NCI-H2196 (cell line): ENCODE measurements at regions not wholly inside any gene's neighbourhood (a gene's known extent, or its start where the extent isn't known, plus 50 kb on each side); places are given as distances from the start of the nearest gene placed in this dataset.
"Not testable (repeated sequence)": the region's sequence is repeated elsewhere in the genome, so short reads cannot be mapped to it uniquely, and the experiment has no call there.

Experiments used
- DNase-seq: peaks from one replicate; lab custom pipeline; 2025; ENCODE audit not compliant: unreplicated experiment; lab: John Stamatoyannopoulos, UW

- DNase-seq: not testable (repeated sequence)
Measured at GRCh38 chr5:166926806-166927475, 1364.5 kb upstream of the WWC1 start.

- DNase-seq: no peak
Measured at GRCh38 chr5:166936351-166936750, 1355.1 kb upstream of the WWC1 start.

- DNase-seq: no peak
Measured at GRCh38 chr5:166938071-166938470, 1353.4 kb upstream of the WWC1 start.

- DNase-seq: no peak
Measured at GRCh38 chr5:166942948-166943347, 1348.5 kb upstream of the WWC1 start.

- DNase-seq: no peak
Measured at GRCh38 chr5:166947045-166947444, 1344.4 kb upstream of the WWC1 start.

GRCh38 chr5:166948679-166949078 is 1342.8 kb upstream of the WWC1 start:
- no peak for DNase-seq

GRCh38 chr5:166952048-166952447 is 1339.4 kb upstream of the WWC1 start:
- DNase-seq: no peak

- no peak for DNase-seq
Measured at GRCh38 chr5:166957782-166958181, 1333.7 kb upstream of the WWC1 start.

- no peak for DNase-seq
Measured at GRCh38 chr5:166959766-166960165, 1331.7 kb upstream of the WWC1 start.

GRCh38 chr5:166961028-166961427 is 1330.4 kb upstream of the WWC1 start:
- no peak for DNase-seq

- DNase-seq: no peak
Measured at GRCh38 chr5:166961913-166962312, 1329.5 kb upstream of the WWC1 start.

- no peak for DNase-seq
Measured at GRCh38 chr5:166962461-166962860, 1329.0 kb upstream of the WWC1 start.

- no peak for DNase-seq
Measured at GRCh38 chr5:166963596-166963995, 1327.8 kb upstream of the WWC1 start.

GRCh38 chr5:166977911-166978422 is 1313.5 kb upstream of the WWC1 start:
- no peak for DNase-seq

GRCh38 chr5:166979307-166979895 is 1312.0 kb upstream of the WWC1 start:
- DNase-seq: no peak

- DNase-seq: no peak
Measured at GRCh38 chr5:166980666-166981065, 1310.8 kb upstream of the WWC1 start.

- DNase-seq: no peak
Measured at GRCh38 chr5:166982226-166982625, 1309.2 kb upstream of the WWC1 start.

- no peak for DNase-seq
Measured at GRCh38 chr5:166991601-166992000, 1299.8 kb upstream of the WWC1 start.

- no peak for DNase-seq
Measured at GRCh38 chr5:166992108-166992507, 1299.3 kb upstream of the WWC1 start.

- DNase-seq: no peak
Measured at GRCh38 chr5:166992874-166993722, 1298.3 kb upstream of the WWC1 start.

- DNase-seq: no peak
Measured at GRCh38 chr5:166994226-166994625, 1297.2 kb upstream of the WWC1 start.

GRCh38 chr5:167001246-167001645 is 1290.2 kb upstream of the WWC1 start:
- DNase-seq: no peak
